NCI-H2107 (cell line): ENCODE measurements at regions not wholly inside any gene's neighbourhood (a gene's known extent, or its start where the extent isn't known, plus 50 kb on each side); places are given as distances from the start of the nearest gene placed in this dataset.

Source experiments
- DNase-seq: peaks from one replicate; lab custom pipeline; 2025; lab: John Stamatoyannopoulos, UW

GRCh38 chr1:217205578-217205977, 425.3 kb downstream of the GPATCH2 start:
- DNase-seq: no peak

- DNase-seq: no peak
Observed at GRCh38 chr1:217196616-217197015, 434.3 kb downstream of the GPATCH2 start.

DNA sequence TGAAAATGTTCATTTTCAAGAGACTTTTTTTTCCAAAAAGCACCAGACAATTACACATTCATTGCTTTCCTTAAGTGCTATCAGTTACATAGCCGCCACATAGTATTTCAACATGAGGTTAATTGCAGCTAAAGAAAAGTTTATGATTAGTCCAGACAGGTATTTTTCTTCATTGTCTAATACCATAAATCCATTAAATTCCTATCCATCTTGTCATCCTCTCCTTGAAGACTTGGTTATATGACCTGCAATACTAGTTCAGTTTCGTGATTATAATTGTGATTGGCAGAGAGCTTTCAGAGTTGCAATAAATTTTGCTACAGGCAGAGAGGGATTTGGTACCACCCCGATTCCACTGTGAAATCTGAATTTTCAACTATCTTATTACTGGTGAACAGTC, 437.7 kb downstream of the GPATCH2 start:
- no peak for DNase-seq

- no peak for DNase-seq
Observed at GRCh38 chr1:217191441-217191840, 439.4 kb downstream of the GPATCH2 start.

- no peak for DNase-seq
Observed at GRCh38 chr1:217190359-217190758, 440.5 kb downstream of the GPATCH2 start.

DNA sequence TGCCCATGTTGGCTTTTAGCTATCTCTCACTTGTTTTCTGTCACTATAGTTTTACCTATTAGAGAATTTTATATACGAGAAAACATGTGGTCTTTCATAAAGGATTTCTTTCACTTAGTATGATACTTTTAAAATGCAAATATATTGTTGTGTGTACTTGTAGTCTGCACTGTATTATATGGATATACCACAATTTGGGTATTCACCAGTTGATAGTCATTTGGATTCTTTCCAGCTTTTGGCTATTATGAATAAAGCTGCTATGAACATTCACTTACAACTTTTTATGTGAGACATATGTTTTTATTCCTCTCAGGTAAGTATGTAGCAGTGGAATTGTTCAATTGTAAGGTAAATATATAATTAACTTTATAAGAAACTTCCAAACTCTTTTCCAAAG, 441.5 kb downstream of the GPATCH2 start:
- DNase-seq: no peak

GRCh38 chr1:217188280-217189237, 442.3 kb downstream of the GPATCH2 start:
- DNase-seq: peak; percentile 6

- DNase-seq: no peak
Observed at GRCh38 chr1:217186664-217187063, 444.2 kb downstream of the GPATCH2 start.

- DNase-seq: no peak
Observed at GRCh38 chr1:217184854-217185253, 446.0 kb downstream of the GPATCH2 start.

- DNase-seq: no peak
Observed at GRCh38 chr1:217182992-217183391, 447.9 kb downstream of the GPATCH2 start.

DNA sequence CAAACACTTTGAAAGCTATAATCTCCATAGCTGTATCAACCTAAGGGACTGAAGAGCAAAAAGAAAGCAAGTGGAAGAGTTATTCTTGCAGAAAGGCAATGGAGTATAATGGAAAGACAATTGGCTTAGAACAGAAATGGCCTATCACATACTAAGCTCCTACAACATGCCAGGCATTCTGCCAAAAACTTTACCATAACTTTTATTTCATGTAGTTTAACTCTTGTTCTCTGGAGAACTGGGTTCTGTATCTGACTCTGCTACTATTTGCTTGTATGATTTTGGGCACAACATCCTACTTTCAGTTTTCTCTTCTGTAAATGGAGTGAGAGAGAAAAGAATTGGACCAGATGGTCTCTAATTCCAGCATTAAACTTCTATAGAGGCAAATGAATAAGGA, 449.1 kb downstream of the GPATCH2 start:
- no peak for DNase-seq

- no peak for DNase-seq
Observed at GRCh38 chr1:217181176-217181746, 449.6 kb downstream of the GPATCH2 start.

DNA sequence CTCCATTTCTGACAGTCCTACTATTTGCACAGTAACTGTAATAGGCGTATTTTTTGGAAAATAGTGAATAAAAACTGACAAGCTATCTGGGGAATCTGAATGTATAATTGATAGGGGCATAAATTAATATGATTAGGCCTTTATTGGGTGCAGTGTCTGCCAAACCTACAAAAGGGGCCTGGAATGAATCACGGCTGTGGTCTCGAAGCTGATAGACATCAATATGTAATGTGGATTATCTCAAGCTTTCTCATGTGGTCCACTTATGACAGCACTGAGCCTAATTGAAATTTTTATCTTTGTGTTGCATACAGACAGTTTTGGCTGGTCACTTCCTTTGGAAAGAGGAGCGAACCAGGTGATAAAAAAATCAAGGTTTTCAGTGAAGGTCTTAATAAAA, 450.4 kb downstream of the GPATCH2 start:
- DNase-seq: no peak

GRCh38 chr1:217164403-217164802, 441.2 kb upstream of the ESRRG start:
- no peak for DNase-seq

- no peak for DNase-seq
Observed at GRCh38 chr1:217153361-217153760, 430.1 kb upstream of the ESRRG start.

DNA sequence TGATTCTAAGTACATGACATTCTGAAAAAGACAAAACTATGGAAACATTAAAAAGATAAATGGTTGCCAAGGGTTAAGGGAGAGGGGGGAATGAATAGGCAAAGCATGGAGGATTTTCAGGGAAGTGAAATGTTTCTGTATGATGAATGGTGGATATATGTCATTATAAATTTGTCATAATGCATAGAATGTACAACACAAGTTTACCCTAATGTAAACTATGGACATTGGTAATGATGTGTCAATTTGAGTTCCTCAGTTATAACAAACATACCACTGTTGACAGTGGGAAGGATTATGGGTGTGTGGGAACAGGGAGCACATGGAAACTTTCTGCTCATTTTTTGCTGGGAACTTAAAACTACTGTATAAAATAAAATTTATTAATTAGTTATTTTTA, 427.1 kb upstream of the ESRRG start:
- DNase-seq: no peak

DNA sequence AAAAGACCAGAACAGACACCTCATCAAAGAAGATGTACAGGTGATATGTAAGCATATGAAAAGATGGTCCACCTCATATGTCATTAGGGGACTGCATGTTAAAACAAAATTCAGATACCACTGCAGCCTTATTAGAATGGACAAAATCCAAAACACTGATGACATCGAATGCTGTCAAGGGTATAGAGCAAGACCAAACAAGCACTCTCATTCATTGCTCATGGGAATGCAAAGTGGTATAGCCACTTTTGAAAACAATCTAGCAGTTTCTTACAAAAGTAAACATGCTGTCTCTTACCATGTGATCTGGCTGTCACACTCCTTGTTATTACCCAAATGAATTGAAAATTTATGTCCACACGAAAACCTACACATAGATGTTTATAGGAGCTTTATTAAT, 426.6 kb upstream of the ESRRG start:
- DNase-seq: no peak

GRCh38 chr1:217141711-217142110, 418.5 kb upstream of the ESRRG start:
- no peak for DNase-seq

DNA sequence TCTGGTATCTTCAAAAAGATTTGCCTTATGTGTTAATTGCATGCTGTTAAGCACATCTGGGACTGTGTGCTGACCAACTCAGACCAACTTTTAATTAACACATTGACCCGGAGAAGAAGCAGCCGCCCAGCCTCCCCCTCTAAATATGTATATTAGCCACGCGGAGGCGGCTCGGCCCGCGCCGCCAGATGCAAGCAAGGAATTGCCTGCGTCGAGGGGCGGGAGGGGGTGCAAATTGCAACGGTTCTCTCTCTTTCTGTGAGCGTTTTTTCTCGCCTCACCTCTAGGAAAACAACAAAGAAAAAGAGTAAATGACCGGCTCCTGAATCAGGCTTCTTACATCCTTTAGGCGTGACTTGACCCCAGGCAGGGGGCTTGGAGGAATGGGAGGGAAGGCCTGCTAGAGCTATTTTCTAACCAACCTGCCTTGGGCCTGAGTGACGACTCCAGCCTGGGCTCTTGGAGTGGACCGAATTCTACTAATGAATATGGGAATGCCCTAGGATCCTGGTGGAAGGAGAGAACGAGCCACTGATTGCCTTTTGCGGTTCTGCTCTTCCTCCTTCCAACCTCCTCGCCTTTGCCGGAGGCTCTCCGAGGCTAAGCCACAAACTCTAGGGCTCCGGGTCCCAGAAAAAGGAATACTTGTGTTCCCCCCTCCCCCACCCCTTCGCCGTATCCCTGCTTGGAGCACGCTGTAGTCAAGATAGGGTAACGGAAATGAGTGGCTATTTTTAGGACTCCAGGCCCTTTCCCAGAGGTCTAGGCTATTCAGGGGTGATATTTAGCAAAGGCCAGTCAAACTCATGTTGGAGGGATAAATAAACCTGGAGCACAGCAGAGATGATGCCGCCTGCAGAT, 417.0 kb upstream of the ESRRG start:
- DNase-seq: no peak

- no peak for DNase-seq
Observed at GRCh38 chr1:217139513-217139912, 416.3 kb upstream of the ESRRG start.

GRCh38 chr1:217138799-217139466, 415.7 kb upstream of the ESRRG start:
- no peak for DNase-seq

- DNase-seq: no peak
Observed at GRCh38 chr1:217138173-217138765, 415.0 kb upstream of the ESRRG start.
